IMR-90 (cell line): ENCODE measurements at regions not wholly inside any gene's neighbourhood (a gene's known extent, or its start where the extent isn't known, plus 50 kb on each side); places are given as distances from the start of the nearest gene placed in this dataset.

Source experiments
- ATAC-seq: fragments of 200-7000 bp; cut with Tn5 transposase; 2 replicates; pipeline ENCODE4 v1.9.1; 2020; ENCODE audit warnings: low read depth, mild to moderate bottlenecking, moderate library complexity
- BruUV-seq: library from RNA; stranded (reverse); fragments of 400-500 nt; replicated peaks from 2 replicates; lab custom pipeline; 2021; lab: Mats Ljungman, UMichigan
- CTCF ChIA-PET: fragments of 300-600 bp; formaldehyde crosslinking; extraction: SDS; loops from one replicate; lab custom pipeline; 2021; ENCODE audit warnings: antibody characterized with exemption; lab: Yijun Ruan, JAX
- POLR2A ChIA-PET: fragments of 300-600 bp; sonication (Branson Sonifier 250); formaldehyde crosslinking; loops from one replicate; lab custom pipeline; 2022; ENCODE audit warnings: antibody characterized with exemption; ENCODE audit not compliant: unreplicated experiment; lab: Charles Lee
- DNase-seq: peaks from one replicate; pipeline ENCODE4 v3.0.0; 2013
- H2AFZ ChIP-seq: replicated peaks from 2 replicates; pipeline ENCODE3; 2013; ENCODE audit warnings: low read length, mild to moderate bottlenecking; ENCODE audit not compliant: poor library complexity
- H2AK5ac ChIP-seq: 2 replicates; pipeline ENCODE4 v1.6.1; 2013; ENCODE audit warnings: low read depth, low read length, inconsistent platforms
- H2AK9ac ChIP-seq: replicated peaks from 2 replicates; pipeline ENCODE3; 2013; ENCODE audit warnings: mild to moderate bottlenecking, low read depth, low read length, moderate library complexity; ENCODE audit not compliant: poor library complexity
- H2BK120ac ChIP-seq: 2 replicates; pipeline ENCODE4 v1.6.1; 2013; ENCODE audit warnings: low read depth, low read length, inconsistent platforms
- H2BK15ac ChIP-seq: 3 replicates; pipeline ENCODE4 v1.6.1; 2013; ENCODE audit warnings: low read depth, low read length, inconsistent platforms
- H2BK20ac ChIP-seq: 2 replicates; pipeline ENCODE4 v1.6.1; 2013; ENCODE audit warnings: low read depth, mild to moderate bottlenecking, inconsistent platforms, low read length, moderate library complexity
- H2BK5ac ChIP-seq: 2 replicates; pipeline ENCODE4 v1.6.1; 2013; ENCODE audit warnings: mild to moderate bottlenecking, low read depth, low read length, inconsistent platforms; ENCODE audit not compliant: poor library complexity, severe bottlenecking
- H3K14ac ChIP-seq: replicated peaks from 2 replicates; pipeline ENCODE4 v1.6.1; 2013; ENCODE audit warnings: low read depth, low read length, inconsistent platforms
- H3K18ac ChIP-seq: 2 replicates; pipeline ENCODE4 v1.6.1; 2013; ENCODE audit warnings: low read depth, low read length, control low read depth
- H3K23ac ChIP-seq: 2 replicates; pipeline ENCODE4 v1.6.1; 2013; ENCODE audit warnings: low read depth, low read length, inconsistent platforms
- H3K27ac ChIP-seq: 2 replicates; pipeline ENCODE4 v1.5.1; 2013; ENCODE audit warnings: mild to moderate bottlenecking, control low read depth, low read length; ENCODE audit not compliant: insufficient read depth
- H3K27me3 ChIP-seq: 2 replicates; pipeline ENCODE4 v1.6.1; 2013; ENCODE audit warnings: low read length; ENCODE audit not compliant: control insufficient read depth, insufficient read depth
- H3K36me3 ChIP-seq: 2 replicates; pipeline ENCODE4 v1.6.1; 2013; ENCODE audit warnings: low read length, mixed read lengths; ENCODE audit not compliant: control insufficient read depth, insufficient read depth
- H3K4ac ChIP-seq: 2 replicates; pipeline ENCODE4 v1.6.1; 2013; ENCODE audit warnings: low read depth, low read length, inconsistent platforms
- H3K4me1 ChIP-seq: 2 replicates; pipeline ENCODE4 v1.6.1; 2013; ENCODE audit warnings: low read length, mixed read lengths; ENCODE audit not compliant: control insufficient read depth, insufficient read depth
- H3K4me2 ChIP-seq: 2 replicates; pipeline ENCODE4 v1.6.1; 2013; ENCODE audit warnings: low read depth, mild to moderate bottlenecking, control low read depth, low read length, moderate library complexity
- H3K4me3 ChIP-seq: 2 replicates; pipeline ENCODE4 v1.5.1; 2013; ENCODE audit warnings: low read depth, mild to moderate bottlenecking, control low read depth, low read length, moderate library complexity; ENCODE audit not compliant: insufficient read depth
- H3K56ac ChIP-seq: 2 replicates; pipeline ENCODE4 v1.6.1; 2013; ENCODE audit warnings: low read length, inconsistent platforms; ENCODE audit not compliant: insufficient read depth; ENCODE audit errors: extremely low read depth
- H3K79me1 ChIP-seq, 2 experiments: 2 replicates each; pipeline ENCODE4 v1.6.1; 2013; ENCODE audit warnings: low read length in 2 of 2, inconsistent platforms in 1 of 2, low read depth in 1 of 2
- H3K9ac ChIP-seq: 2 replicates; pipeline ENCODE4 v1.6.1; 2013; ENCODE audit warnings: low read depth, low read length, control low read depth
- H3K9me1 ChIP-seq: 2 replicates; pipeline ENCODE4 v1.6.1; 2013; ENCODE audit warnings: low read length, inconsistent platforms; ENCODE audit not compliant: insufficient read depth
- H3K9me3 ChIP-seq: 2 replicates; pipeline ENCODE4 v1.6.1; 2013; ENCODE audit warnings: low read length; ENCODE audit not compliant: control insufficient read depth, insufficient read depth
- H4K20me1 ChIP-seq: 2 replicates; pipeline ENCODE4 v1.6.1; 2013; ENCODE audit warnings: low read length, inconsistent platforms; ENCODE audit not compliant: insufficient read depth
- H4K5ac ChIP-seq: 2 replicates; pipeline ENCODE4 v1.6.1; 2013; ENCODE audit warnings: mild to moderate bottlenecking, low read depth, low read length, control low read depth
- H4K8ac ChIP-seq, 2 experiments: 2 replicates each; pipeline ENCODE4 v1.6.1; 2013; ENCODE audit warnings: low read depth in 2 of 2, low read length in 2 of 2, control low read depth in 1 of 2, inconsistent platforms in 1 of 2
- H4K91ac ChIP-seq: 2 replicates; pipeline ENCODE4 v1.6.1; 2013; ENCODE audit warnings: low read depth, low read length, inconsistent platforms; ENCODE audit not compliant: insufficient read depth
- BHLHE40 ChIP-seq: fragments of 150-350 bp; IDR thresholded peaks from 2 replicates; pipeline ENCODE4 v1.6.1; 2016; ENCODE audit warnings: mild to moderate bottlenecking, low read depth, low read length
- CEBPB ChIP-seq: IDR thresholded peaks from 2 replicates; pipeline ENCODE4 v1.6.1; 2012; ENCODE audit warnings: low read depth, low read length, improper control_type of control experiment
- CHD1 ChIP-seq: IDR thresholded peaks from 2 replicates; pipeline ENCODE4 v1.6.1; 2012; ENCODE audit warnings: low read depth, low read length, improper control_type of control experiment
- FOS ChIP-seq: fragments of 150-350 bp; IDR thresholded peaks from 2 replicates; pipeline ENCODE4 v1.6.1; 2016; ENCODE audit warnings: low read depth, low read length
- MAFK ChIP-seq: IDR thresholded peaks from 2 replicates; pipeline ENCODE4 v1.6.1; 2012; ENCODE audit warnings: low read depth, low read length, improper control_type of control experiment
- MAZ ChIP-seq: IDR thresholded peaks from 2 replicates; pipeline ENCODE4 v1.6.1; 2012; ENCODE audit warnings: low read depth, mild to moderate bottlenecking, low read length, improper control_type of control experiment, moderate library complexity, borderline replicate concordance
- MXI1 ChIP-seq: IDR thresholded peaks from 2 replicates; pipeline ENCODE4 v1.6.1; 2012; ENCODE audit warnings: low read depth, mild to moderate bottlenecking, low read length, moderate library complexity, borderline replicate concordance
- NFE2L2 ChIP-seq: fragments of 150-350 bp; IDR thresholded peaks from 2 replicates; pipeline ENCODE4 v1.6.1; 2016; ENCODE audit warnings: low read depth, mild to moderate bottlenecking, low read length
- POLR2A ChIP-seq: IDR thresholded peaks from 2 replicates; pipeline ENCODE4 v1.6.1; 2012; ENCODE audit warnings: mild to moderate bottlenecking, low read depth, low read length
- RAD21 ChIP-seq: IDR thresholded peaks from 2 replicates; pipeline ENCODE4 v1.6.1; 2012; ENCODE audit warnings: low read length, improper control_type of control experiment
- RCOR1 ChIP-seq: IDR thresholded peaks from 2 replicates; pipeline ENCODE4 v1.6.1; 2012; ENCODE audit warnings: mild to moderate bottlenecking, low read length, improper control_type of control experiment; ENCODE audit not compliant: insufficient replicate concordance
- RFX5 ChIP-seq: IDR thresholded peaks from 2 replicates; pipeline ENCODE4 v1.8.0; 2012; ENCODE audit warnings: low read depth, mild to moderate bottlenecking, low read length, moderate library complexity
- SMC3 ChIP-seq: fragments of 150-350 bp; IDR thresholded peaks from 2 replicates; pipeline ENCODE4 v1.6.1; 2016; ENCODE audit warnings: low read depth, mild to moderate bottlenecking, antibody characterized with exemption, low read length, moderate library complexity
- WGBS, 2 experiments: methylation state at CpG; one replicate each; pipeline versions ENCODE4 v1.1.5 to v1.1.7; 2013; ENCODE audit warnings: missing lambda C conversion rate in 2 of 2; ENCODE audit not compliant: insufficient read length in 1 of 2; ENCODE audit errors: extremely low coverage in 2 of 2; 5-methylcytosine and 5-hydroxymethylcytosine counted together
- dilution Hi-C: fragments of 300-500 bp; cut with HindIII; formaldehyde crosslinking; loops from one replicate; pipeline ENCODE4 v1.14.3; 2018; ENCODE audit warnings: low sequenced_read_pairs; ENCODE audit not compliant: unreplicated experiment
- in situ Hi-C: fragments of 300-500 bp; cut with MboI; formaldehyde crosslinking; loops from 3 replicates; pipeline ENCODE4 v1.14.3; 2019; ENCODE audit warnings: low sequenced_read_pairs, inconsistent platforms, mixed read lengths
- intact Hi-C: fragments of 100-400 bp; cut with micrococcal nuclease; formaldehyde crosslinking; loops from 2 replicates; pipeline ENCODE4 v1.10.0; 2022
- TF ChIP-seq, protein P1 (sequence below): conservative IDR thresholded peaks from 2 replicates; pipeline ENCODE4 v1.5.1; 2012; ENCODE audit warnings: mild to moderate bottlenecking, low read depth, low read length, improper control_type of control experiment
- TF ChIP-seq, protein P2 (sequence below): fragments of 150-350 bp; IDR thresholded peaks from 2 replicates; pipeline ENCODE4 v1.6.1; 2017; ENCODE audit warnings: mild to moderate bottlenecking, antibody characterized with exemption, low read length, low read depth
- TF ChIP-seq, protein P3 (sequence below): fragments of 150-350 bp; IDR thresholded peaks from 2 replicates; pipeline ENCODE4 v1.6.1; 2016; ENCODE audit warnings: low read depth, mild to moderate bottlenecking, low read length, moderate library complexity, borderline replicate concordance

DNA sequence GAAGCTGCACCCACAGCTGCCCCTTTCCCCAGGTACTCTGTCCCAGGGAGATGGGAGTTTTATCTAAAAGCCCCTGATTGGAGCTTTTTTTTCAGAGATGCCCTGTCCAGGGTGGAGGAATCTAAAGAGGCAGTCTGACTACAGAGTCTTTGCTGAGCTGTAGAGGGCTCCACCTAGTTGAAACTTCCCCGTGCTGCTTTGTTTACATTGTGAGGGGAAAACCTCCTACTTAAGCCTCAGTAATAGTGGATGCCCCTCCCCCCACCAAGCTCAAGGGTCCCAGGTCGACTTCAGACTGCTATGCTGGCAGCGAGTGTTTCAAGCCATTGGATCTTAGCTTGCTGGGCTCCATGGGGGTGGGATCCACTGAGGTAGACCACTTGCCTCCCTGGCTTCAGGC, 470.1 kb upstream of the LARGE1 start:
- no peaks in the 10 kb centered on the region for H4K20me1 ChIP-seq
- H3K9me3 ChIP-seq, result peaks cover 10% of the 10 kb centered on the region
- H3K4me2 ChIP-seq, result no peak overlapping the region
- TF ChIP-seq RFX5 (no peak), NFE2L2 (no peak), POLR2A (no peak), RCOR1 (no peak), BHLHE40 (no peak), SMC3 (no peak), RAD21 (no peak), MAFK (no peak), CHD1 (no peak), CEBPB (no peak), FOS (no peak), MXI1 (no peak), MAZ (no peak)
- TF ChIP-seq, protein P1, sequence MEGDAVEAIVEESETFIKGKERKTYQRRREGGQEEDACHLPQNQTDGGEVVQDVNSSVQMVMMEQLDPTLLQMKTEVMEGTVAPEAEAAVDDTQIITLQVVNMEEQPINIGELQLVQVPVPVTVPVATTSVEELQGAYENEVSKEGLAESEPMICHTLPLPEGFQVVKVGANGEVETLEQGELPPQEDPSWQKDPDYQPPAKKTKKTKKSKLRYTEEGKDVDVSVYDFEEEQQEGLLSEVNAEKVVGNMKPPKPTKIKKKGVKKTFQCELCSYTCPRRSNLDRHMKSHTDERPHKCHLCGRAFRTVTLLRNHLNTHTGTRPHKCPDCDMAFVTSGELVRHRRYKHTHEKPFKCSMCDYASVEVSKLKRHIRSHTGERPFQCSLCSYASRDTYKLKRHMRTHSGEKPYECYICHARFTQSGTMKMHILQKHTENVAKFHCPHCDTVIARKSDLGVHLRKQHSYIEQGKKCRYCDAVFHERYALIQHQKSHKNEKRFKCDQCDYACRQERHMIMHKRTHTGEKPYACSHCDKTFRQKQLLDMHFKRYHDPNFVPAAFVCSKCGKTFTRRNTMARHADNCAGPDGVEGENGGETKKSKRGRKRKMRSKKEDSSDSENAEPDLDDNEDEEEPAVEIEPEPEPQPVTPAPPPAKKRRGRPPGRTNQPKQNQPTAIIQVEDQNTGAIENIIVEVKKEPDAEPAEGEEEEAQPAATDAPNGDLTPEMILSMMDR, result no peak
- TF ChIP-seq, protein P2, sequence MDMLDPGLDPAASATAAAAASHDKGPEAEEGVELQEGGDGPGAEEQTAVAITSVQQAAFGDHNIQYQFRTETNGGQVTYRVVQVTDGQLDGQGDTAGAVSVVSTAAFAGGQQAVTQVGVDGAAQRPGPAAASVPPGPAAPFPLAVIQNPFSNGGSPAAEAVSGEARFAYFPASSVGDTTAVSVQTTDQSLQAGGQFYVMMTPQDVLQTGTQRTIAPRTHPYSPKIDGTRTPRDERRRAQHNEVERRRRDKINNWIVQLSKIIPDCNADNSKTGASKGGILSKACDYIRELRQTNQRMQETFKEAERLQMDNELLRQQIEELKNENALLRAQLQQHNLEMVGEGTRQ, result no peak
- TF ChIP-seq, protein P3, sequence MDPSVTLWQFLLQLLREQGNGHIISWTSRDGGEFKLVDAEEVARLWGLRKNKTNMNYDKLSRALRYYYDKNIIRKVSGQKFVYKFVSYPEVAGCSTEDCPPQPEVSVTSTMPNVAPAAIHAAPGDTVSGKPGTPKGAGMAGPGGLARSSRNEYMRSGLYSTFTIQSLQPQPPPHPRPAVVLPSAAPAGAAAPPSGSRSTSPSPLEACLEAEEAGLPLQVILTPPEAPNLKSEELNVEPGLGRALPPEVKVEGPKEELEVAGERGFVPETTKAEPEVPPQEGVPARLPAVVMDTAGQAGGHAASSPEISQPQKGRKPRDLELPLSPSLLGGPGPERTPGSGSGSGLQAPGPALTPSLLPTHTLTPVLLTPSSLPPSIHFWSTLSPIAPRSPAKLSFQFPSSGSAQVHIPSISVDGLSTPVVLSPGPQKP, result no peak
- H3K23ac ChIP-seq, result no peak overlapping the region
- no CpG with 5 or more reads among the region's 3 CpGs for WGBS, 2 experiments
- no peak overlapping the region for H3K56ac ChIP-seq
- no peaks in the 10 kb centered on the region for H3K79me1 ChIP-seq
- H4K91ac ChIP-seq, result no peak overlapping the region
- DNase-seq, result no peak
- H2BK15ac ChIP-seq, result no peak overlapping the region
- H3K18ac ChIP-seq, result no peak overlapping the region
- dilution Hi-C loops (no loop called here), in situ Hi-C loops (no loop called here), intact Hi-C loops (no loop called here)
- H3K27me3 ChIP-seq, result no peaks in the 10 kb centered on the region
- no peak overlapping the region for H2BK5ac ChIP-seq
- no peak overlapping the region for H4K8ac ChIP-seq
- no peak overlapping the region for H2BK120ac ChIP-seq
- H3K4me3 ChIP-seq, result no peak overlapping the region
- no peak overlapping the region for H4K5ac ChIP-seq
- no peak overlapping the region for H3K4ac ChIP-seq
- ATAC-seq, result no peak
- H2BK20ac ChIP-seq, result no peak overlapping the region
- H3K27ac ChIP-seq, result no peak overlapping the region
- no TSS peak for BruUV-seq
- no peaks in the 10 kb centered on the region for H3K36me3 ChIP-seq
- no peak overlapping the region for H2AFZ ChIP-seq
- no peak overlapping the region for H3K9ac ChIP-seq
- H2AK5ac ChIP-seq, result no peak overlapping the region
- H3K9me1 ChIP-seq, result no peaks in the 10 kb centered on the region
- CTCF ChIA-PET, result no interaction called here
- H2AK9ac ChIP-seq, result no peak overlapping the region
- POLR2A ChIA-PET, result no interaction called here
- H3K14ac ChIP-seq, result no peak overlapping the region
- H3K4me1 ChIP-seq, result no peaks in the 10 kb centered on the region
